ENCODE measurements at regions not wholly inside any gene's neighbourhood (a gene's known extent, or its start where the extent isn't known, plus 50 kb on each side); places are given as distances from the start of the nearest gene placed in this dataset.
A peak's percentile ranks its signal among the peaks of the same experiment; 100 is the strongest.

DNA sequence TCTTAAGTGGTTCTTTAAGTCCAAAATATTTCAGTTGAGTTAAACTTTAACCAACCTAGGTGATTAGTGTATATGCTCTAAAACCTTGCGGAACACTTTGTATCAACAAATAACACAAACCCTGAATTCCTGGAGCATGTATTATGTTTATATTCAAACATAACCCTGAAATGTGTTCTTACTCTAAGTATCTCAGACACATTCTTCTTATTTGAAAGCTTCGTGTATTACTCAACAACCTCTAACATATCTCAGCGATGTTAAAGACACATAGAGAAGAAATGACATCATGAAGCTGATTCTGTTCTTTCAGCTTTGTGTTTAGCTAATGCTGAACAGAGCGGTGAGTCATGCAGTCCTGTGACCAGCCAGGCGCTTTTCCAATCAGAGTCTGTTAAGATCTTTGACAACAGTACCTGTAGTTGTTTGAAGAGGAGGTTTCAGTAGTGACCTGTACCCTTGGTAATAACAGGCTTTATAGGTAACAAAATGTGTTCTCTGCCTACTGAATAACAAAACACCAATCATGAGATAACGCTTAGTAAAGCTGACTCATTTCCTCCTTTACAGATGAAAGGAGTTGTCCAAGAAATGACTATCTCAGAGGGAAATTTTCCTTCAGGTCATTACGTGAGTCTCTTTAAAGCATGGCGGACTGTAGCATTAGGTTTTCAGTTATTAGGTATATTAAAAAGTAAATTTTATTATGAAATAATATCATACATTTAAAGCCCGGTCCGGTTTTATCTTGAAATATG, 67.3 kb upstream of the KLF6 start:
- peak; percentile 90 to 93 for DNase-seq (ENCODE audit: low read depth in 2 of 2)

DNA sequence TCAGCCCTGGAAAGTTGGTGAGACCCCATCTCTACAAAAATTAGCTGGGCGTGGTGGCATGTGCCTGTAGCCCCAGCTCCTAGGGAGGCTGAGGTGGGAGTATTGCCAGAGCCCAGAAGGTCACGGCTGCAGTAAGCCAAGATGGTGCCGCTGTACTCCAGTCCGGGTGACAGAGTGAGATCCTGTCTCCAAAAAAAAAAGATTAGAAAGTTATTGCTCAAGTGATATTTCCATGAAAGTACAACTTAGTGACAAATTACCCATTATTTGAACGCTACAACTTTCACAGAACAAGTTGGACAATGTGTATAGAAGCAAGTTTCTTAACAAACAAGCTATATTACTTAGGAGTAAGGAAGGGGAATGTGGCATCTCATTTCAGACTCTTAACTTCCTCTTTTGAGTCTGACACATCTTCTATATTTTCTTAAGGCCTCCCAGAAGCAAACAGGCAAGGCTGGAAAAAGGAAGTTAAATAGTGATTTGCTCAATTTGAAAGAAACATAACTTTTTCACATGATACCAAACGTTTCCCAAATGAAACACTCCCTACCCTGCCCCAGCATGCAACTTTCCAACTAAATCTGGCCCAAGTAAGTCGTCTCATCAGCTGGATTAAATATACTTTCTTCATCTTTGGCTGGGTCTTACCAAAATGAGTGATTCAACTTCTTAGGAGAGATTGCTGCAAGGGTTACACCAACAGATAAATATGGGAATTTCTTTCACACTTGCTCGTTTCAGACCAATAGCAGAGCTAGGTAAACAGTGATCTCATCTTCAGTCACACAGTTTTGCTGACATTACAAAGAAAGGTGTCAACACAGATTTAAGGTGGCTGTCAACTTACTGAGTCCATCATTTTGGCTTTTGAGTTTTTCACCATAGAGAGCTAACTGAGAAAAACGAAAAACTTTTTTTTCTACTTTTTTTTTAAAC, 66.3 kb upstream of the KLF6 start:
- peak in 1 of 2 experiments; percentile 50 for DNase-seq (ENCODE audit: low read depth in 2 of 2)

GRCh38 chr10:3848775-3849635, 64.0 kb upstream of the KLF6 start:
- peak; percentile 47 to 60 for DNase-seq (ENCODE audit: low read depth in 2 of 2)

GRCh38 chr10:3848005-3848774, 63.2 kb upstream of the KLF6 start:
- DNase-seq (ENCODE audit: low read depth in 2 of 2), result peak in 1 of 2 experiments; percentile 35

DNA sequence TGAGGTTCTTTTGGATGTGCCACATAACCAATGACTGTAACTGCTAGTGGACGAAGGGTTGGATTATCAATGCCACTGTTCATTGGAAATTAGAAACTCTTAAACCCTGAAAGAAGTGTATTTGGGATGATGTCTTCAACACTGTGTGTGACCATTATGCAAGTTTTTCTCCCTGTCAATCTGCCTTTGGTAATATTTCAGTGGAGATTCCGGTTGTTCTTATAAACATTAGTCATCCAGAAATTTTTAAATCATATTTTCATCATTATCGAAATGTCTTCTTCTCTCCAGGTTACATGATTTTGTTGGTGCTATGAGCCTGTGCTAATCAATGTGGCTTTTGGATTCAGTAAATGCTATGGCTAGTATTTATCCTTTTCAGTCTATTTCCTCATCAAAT, 61.7 kb upstream of the KLF6 start:
- no peak for DNase-seq (ENCODE audit: low read depth in 2 of 2)

GRCh38 chr10:3844491-3845025, 59.5 kb upstream of the KLF6 start:
- DNase-seq (ENCODE audit: low read depth in 2 of 2), result no peak

GRCh38 chr10:3838460-3839437, 53.7 kb upstream of the KLF6 start:
- DNase-seq (ENCODE audit: low read depth in 2 of 2), result no peak

DNA sequence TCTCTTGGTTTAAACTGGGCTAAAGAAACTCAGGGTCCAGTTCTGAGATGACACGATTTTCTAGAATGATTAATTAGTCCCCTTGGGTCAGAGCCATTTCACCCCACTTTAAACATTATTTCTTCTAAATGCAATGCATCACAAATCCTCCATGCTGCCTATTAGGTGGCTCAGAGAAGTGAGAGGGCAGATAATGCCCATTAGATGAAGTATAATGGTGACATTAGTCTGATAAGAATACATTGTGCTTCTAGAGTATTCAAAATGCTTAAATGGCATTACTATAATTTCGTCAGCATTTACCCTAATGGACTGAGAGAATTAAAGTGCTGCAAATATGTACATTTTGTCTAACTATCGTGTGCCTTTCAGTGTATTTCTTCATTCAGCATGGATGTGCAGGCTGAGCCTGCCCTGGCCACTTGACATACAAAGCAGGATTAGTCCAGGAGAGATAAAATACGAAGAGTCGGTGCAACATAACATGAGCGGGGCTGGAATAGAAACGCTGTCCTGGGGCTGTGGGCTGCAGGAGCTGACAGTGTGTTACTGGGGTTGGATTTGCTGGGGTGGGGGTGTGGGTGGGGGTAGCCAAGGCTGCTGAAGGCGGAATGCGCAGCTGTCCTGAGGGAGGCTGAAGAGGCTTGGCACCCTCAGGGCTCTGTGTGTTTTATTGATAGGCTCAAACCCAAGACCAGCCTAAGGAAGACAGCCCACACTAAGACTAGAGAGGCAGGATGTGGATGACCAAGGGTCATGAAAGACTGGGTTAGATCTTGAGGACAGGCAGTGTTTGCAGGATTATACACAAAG, 52.8 kb upstream of the KLF6 start:
- no peak for DNase-seq (ENCODE audit: low read depth in 2 of 2)

- DNase-seq (ENCODE audit: low read depth in 2 of 2), result no peak
Observed at GRCh38 chr10:3836222-3836820, 51.3 kb upstream of the KLF6 start.

GRCh38 chr10:3835770-3836169, 50.8 kb upstream of the KLF6 start:
- no peak for DNase-seq (ENCODE audit: low read depth in 2 of 2)

DNA sequence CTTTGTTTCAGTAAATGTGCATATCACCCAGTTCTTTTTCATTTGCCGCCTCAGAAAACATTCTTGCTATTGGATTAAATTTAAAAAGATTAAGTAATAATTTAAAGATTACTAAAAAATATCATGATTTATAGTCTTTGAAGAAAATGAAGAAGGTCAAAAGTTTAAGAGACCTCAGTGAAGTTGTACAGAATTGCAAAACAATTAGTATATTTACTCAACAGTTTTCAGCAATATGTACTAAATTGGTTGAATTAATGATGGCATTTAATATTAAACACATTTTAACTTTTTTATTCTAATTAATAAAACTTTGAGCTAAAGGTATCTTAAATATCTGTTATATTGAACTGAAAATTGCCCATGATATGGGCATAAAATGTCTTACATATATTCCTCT, 49.9 kb upstream of the KLF6 start:
- no peak for DNase-seq (ENCODE audit: low read depth in 2 of 2)

All from fibroblast of skin of left biceps (primary cell).